H7 (cell line): ENCODE measurements at regions not wholly inside any gene's neighbourhood (a gene's known extent, or its start where the extent isn't known, plus 50 kb on each side); places are given as distances from the start of the nearest gene placed in this dataset.
"Not testable (repeated sequence)": the region's sequence is repeated elsewhere in the genome, so short reads cannot be mapped to it uniquely, and the experiment has no call there.

Experiments used
- DNase-seq: peaks from one replicate; pipeline ENCODE4 v3.0.0; 2012
- H3K27me3 ChIP-seq: 2 replicates; pipeline ENCODE4 v1.6.0; 2011; ENCODE audit warnings: mild to moderate bottlenecking, low read length; ENCODE audit not compliant: control insufficient read depth, insufficient read depth
- H3K36me3 ChIP-seq: replicated peaks from 2 replicates; pipeline ENCODE4 v1.5.1; 2011; ENCODE audit warnings: low read length; ENCODE audit not compliant: control insufficient read depth, insufficient read depth
- H3K4me3 ChIP-seq: 2 replicates; pipeline ENCODE4 v1.5.1; 2011; ENCODE audit warnings: low read depth, mild to moderate bottlenecking, control low read depth, low read length, moderate library complexity; ENCODE audit not compliant: insufficient read depth

GRCh38 chr3:191615511-191615910 is 154.5 kb downstream of the PYDC2 start:
- H3K4me3 ChIP-seq, H3K27me3 ChIP-seq, H3K36me3 ChIP-seq, DNase-seq: not testable (repeated sequence)

- H3K4me3 ChIP-seq = no peak overlapping the region
- H3K36me3 ChIP-seq = no peaks in the 10 kb centered on the region
- no peaks in the 10 kb centered on the region for H3K27me3 ChIP-seq
- DNase-seq = no peak
Observed at GRCh38 chr3:191624299-191624698, 163.3 kb downstream of the PYDC2 start.

GRCh38 chr3:191627064-191627463 is 166.1 kb downstream of the PYDC2 start:
- H3K4me3 ChIP-seq = no peak overlapping the region
- DNase-seq = no peak
- H3K27me3 ChIP-seq = no peaks in the 10 kb centered on the region
- no peaks in the 10 kb centered on the region for H3K36me3 ChIP-seq

- H3K27me3 ChIP-seq = no peaks in the 10 kb centered on the region
- no peak for DNase-seq
- no peak overlapping the region for H3K4me3 ChIP-seq
- no peaks in the 10 kb centered on the region for H3K36me3 ChIP-seq
Observed at GRCh38 chr3:191628571-191628970, 167.6 kb downstream of the PYDC2 start.

- no peaks in the 10 kb centered on the region for H3K27me3 ChIP-seq
- no peak for DNase-seq
- no peaks in the 10 kb centered on the region for H3K36me3 ChIP-seq
- H3K4me3 ChIP-seq = no peak overlapping the region
Observed at GRCh38 chr3:191631496-191631895, 170.5 kb downstream of the PYDC2 start.

- Histone ChIP-seq H3K36me3 (no peaks in the 10 kb centered on the region), H3K4me3 (no peak overlapping the region), H3K27me3 (no peaks in the 10 kb centered on the region)
- peak; percentile 13 for DNase-seq
Observed at GRCh38 chr3:191634902-191635301, 173.9 kb downstream of the PYDC2 start.

- no peaks in the 10 kb centered on the region for H3K27me3 ChIP-seq
- DNase-seq = no peak
- H3K4me3 ChIP-seq = no peak overlapping the region
- H3K36me3 ChIP-seq = no peaks in the 10 kb centered on the region
Observed at GRCh38 chr3:191637611-191638010, 176.6 kb downstream of the PYDC2 start.

- H3K4me3 ChIP-seq = no peak overlapping the region
- no peaks in the 10 kb centered on the region for H3K36me3 ChIP-seq
- no peaks in the 10 kb centered on the region for H3K27me3 ChIP-seq
- DNase-seq = no peak
Observed at GRCh38 chr3:191641789-191642188, 180.8 kb downstream of the PYDC2 start.

GRCh38 chr3:191644291-191644690 is 183.3 kb downstream of the PYDC2 start:
- Histone ChIP-seq H3K27me3 (no peaks in the 10 kb centered on the region), H3K36me3 (no peaks in the 10 kb centered on the region), H3K4me3 (no peak overlapping the region)
- DNase-seq = no peak

- Histone ChIP-seq H3K4me3 (no peak overlapping the region), H3K36me3 (no peaks in the 10 kb centered on the region), H3K27me3 (no peaks in the 10 kb centered on the region)
- no peak for DNase-seq
Observed at GRCh38 chr3:191646242-191646641, 185.3 kb downstream of the PYDC2 start.

- Histone ChIP-seq H3K27me3 (no peaks in the 10 kb centered on the region), H3K36me3 (no peaks in the 10 kb centered on the region), H3K4me3 (no peak overlapping the region)
- no peak for DNase-seq
Observed at GRCh38 chr3:191648787-191649186, 187.8 kb downstream of the PYDC2 start.

GRCh38 chr3:191649626-191650025 is 188.7 kb downstream of the PYDC2 start:
- no peak for DNase-seq
- H3K4me3 ChIP-seq = no peak overlapping the region

GRCh38 chr3:191658781-191659419 is 197.9 kb downstream of the PYDC2 start:
- not testable (repeated sequence) for H3K27me3 ChIP-seq, DNase-seq, H3K36me3 ChIP-seq, H3K4me3 ChIP-seq

More at GRCh38 chr3:191649626-191650025, 188.7 kb downstream of the PYDC2 start:
- Histone ChIP-seq H3K27me3 (no peaks in the 10 kb centered on the region), H3K36me3 (no peaks in the 10 kb centered on the region)

GRCh38 chr3:191662150-191662549 is 201.2 kb downstream of the PYDC2 start:
- DNase-seq, H3K4me3 ChIP-seq, H3K36me3 ChIP-seq, H3K27me3 ChIP-seq: not testable (repeated sequence)

- Histone ChIP-seq H3K4me3 (no peak overlapping the region), H3K27me3 (no peaks in the 10 kb centered on the region), H3K36me3 (no peaks in the 10 kb centered on the region)
- no peak for DNase-seq
Observed at GRCh38 chr3:191680989-191681597, 220.1 kb downstream of the PYDC2 start.
